C4-2B (cell line): ENCODE measurements at regions not wholly inside any gene's neighbourhood (a gene's known extent, or its start where the extent isn't known, plus 50 kb on each side); places are given as distances from the start of the nearest gene placed in this dataset.

ENCODE experiments used
- ZFX ChIP-seq: fragments of 450-650 bp; IDR thresholded peaks from 2 replicates; pipeline ENCODE4 v1.6.1; 2017
- TF ChIP-seq, protein P1 (sequence below): fragments of 450-650 bp; conservative IDR thresholded peaks from 2 replicates; pipeline ENCODE4 v1.5.1; 2017; ENCODE audit warnings: mild to moderate bottlenecking

DNA sequence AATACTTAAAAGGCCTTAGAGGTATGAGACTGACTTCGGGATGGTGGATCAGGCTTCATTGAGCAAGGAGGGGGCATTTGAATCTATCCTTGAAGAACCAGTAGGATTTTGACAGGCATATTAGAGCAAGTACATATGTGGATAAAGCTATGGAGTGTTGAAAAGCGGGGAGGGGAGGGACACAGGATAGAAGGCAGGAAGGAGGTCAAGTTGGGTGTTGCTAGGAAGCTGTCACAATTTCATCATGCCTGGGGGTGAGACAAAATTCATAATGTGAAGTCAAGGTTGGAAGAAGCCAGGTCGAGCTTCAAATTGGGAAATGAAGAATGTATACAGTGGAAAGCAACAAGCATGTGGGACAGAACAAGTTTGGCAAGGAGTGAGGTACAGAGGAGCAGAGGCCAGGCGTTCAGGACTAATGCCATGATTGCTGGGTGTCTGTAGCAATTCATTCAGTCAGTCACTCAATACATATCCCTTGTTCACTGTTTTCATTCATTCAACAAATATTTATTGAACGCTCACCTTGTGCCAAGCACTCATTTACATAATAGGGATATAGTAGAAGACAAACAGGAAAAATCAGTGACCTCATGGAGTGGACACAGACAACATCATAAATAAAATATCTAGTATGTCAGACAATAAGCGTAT lies 58.3 kb upstream of the LTA4H start:
- TF ChIP-seq, protein P1, sequence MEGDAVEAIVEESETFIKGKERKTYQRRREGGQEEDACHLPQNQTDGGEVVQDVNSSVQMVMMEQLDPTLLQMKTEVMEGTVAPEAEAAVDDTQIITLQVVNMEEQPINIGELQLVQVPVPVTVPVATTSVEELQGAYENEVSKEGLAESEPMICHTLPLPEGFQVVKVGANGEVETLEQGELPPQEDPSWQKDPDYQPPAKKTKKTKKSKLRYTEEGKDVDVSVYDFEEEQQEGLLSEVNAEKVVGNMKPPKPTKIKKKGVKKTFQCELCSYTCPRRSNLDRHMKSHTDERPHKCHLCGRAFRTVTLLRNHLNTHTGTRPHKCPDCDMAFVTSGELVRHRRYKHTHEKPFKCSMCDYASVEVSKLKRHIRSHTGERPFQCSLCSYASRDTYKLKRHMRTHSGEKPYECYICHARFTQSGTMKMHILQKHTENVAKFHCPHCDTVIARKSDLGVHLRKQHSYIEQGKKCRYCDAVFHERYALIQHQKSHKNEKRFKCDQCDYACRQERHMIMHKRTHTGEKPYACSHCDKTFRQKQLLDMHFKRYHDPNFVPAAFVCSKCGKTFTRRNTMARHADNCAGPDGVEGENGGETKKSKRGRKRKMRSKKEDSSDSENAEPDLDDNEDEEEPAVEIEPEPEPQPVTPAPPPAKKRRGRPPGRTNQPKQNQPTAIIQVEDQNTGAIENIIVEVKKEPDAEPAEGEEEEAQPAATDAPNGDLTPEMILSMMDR = no peak
- no peak for TF ChIP-seq ZFX
